TTC549 (cell line): ENCODE measurements at regions not wholly inside any gene's neighbourhood (a gene's known extent, or its start where the extent isn't known, plus 50 kb on each side); places are given as distances from the start of the nearest gene placed in this dataset.

Experiments
- FAIRE-seq: peaks from 2 replicates; lab custom pipeline; 2012; peaks lifted over from hg19 to GRCh38; lab: Jason Lieb, UNC

DNA sequence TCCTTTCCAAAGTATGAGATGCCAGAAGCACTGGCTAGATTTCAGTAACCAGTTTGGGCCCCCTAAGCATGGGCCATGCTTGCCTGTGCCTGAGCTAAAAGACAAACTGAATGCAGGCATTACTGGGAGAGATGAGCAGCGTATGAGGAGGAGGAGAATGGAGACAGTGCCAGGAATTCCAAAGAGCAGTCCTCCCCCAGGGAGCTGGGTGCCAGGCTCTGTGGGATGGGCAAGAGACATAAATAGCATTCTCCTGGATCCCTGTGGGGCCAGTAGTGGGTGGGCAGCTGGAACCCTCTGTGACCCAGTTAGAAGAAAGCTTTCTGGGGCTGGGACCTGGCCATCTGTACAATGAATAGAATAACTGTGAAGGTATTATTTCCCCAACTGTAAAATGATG lies 235.6 kb downstream of the KCNA4 start:
- no peak for FAIRE-seq

DNA sequence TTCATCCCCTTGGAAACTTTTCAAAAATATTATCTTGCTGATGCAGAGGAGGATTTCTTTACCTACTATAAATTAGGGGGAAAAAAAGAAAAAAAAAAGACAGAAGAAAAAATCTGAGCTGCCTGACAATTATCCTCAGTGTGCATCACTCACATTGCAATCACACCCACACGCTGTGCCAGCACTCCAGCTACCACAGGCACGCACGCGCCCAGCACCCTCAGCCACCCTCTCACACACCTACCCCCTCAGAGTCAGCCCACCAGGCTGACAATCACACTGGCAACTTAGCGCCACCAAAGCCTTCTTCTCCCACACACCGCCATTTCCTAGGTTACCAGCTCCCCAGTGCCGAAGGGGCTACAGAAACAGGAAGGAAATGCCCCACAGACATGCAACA lies 236.1 kb downstream of the KCNA4 start:
- no peak for FAIRE-seq

DNA sequence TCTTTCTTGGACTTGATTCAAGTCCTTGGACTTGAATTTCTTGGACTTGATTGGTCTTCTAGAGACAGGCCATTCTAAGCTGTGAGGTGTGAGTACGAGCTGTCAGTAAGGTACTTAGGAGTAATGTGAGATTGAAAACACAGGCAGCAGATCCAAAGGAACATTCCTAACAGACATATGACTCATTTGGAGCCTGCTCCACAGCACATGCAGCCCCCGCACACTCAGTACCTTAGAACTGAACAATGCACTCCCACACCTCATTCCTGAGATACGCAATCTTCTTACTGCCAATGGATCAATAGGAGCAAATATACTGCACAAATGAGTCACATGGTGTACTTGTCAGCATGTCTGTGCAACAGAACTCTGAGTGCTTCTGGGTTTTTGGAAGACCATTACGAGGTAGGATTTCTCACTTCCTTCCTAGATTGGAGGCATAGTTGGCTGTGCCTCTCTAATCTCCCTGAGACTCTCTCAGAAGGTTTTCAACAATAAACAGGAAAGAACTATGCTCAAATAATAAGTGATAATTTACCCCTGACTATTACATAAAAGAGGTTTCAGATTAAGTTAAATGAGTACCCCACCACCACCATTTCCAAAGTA lies 243.1 kb downstream of the KCNA4 start:
- no peak for FAIRE-seq

DNA sequence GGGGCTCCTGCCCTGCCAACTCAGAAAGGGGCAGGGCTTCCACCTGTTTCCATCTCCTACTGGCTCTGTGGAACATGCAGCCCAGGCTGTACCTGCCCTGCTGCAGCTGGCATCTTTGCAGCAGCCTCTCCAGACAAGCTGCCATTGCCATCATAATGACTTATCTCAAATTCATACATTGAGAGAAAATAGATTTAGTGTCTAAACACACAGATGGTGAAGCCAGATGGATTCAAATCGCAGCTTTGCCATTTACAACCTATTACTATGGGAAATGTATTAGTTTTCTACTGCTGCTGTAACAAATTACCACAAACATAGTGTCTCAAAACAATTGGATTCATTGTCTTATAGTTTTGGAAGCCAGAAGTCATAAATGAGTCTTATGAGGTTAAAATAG lies 260.0 kb downstream of the KCNA4 start:
- no peak for FAIRE-seq

DNA sequence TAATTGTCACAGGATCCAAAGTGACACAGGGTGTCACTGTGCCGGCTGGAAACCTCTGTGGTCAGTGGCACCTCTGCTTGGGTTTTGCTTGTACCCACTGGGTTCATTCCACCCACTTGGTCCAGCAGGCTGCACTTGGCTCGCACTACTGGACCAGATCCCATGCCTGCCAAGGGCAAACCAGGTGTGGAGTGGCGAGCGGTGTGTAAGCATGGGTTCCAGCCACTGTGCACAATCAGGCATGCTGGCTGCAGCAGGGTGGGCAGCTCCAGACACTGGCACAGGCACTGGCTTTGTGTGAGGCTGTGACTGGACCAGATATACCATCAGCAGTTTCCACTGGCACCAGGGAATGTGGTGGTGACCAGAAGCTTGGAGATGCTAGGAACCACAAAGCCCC lies 261.4 kb downstream of the KCNA4 start:
- no peak for FAIRE-seq

DNA sequence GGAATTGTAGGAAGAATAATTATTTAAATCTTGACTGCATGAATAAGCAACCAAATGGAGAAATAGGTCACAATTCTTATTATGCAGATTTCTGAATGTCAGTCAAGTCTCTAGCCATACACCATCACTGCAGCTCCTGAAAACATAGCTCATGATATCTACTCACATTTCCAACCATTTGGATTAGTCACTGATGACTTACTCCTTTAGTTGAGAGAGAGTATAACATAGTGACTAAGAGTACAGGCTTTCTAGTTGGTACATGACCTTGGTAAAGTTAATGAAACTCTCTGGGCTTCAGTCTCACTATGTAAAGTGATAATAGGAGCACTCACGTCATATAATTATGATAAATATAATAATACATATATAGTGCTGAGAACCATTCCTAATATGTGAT lies 265.2 kb downstream of the KCNA4 start:
- no peak for FAIRE-seq

DNA sequence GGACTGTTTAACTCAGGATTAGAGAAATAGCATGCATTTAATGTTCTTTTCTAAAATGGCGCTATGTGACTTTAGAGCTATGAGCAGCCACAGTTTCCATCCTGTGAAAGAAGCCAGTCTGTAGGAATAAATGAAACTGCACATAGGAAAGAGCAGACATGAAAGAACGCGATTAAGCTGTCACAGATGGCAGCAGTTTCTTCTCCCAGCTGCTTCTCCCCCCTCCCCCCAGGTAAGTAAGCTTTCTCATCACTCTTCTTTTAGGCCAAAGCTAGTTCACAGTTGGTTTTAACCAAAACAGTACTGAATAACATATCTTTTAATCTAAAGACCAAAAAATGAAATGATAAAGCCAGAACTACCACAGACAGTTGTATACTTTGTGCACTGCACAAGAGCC lies 266.4 kb downstream of the KCNA4 start:
- no peak for FAIRE-seq

DNA sequence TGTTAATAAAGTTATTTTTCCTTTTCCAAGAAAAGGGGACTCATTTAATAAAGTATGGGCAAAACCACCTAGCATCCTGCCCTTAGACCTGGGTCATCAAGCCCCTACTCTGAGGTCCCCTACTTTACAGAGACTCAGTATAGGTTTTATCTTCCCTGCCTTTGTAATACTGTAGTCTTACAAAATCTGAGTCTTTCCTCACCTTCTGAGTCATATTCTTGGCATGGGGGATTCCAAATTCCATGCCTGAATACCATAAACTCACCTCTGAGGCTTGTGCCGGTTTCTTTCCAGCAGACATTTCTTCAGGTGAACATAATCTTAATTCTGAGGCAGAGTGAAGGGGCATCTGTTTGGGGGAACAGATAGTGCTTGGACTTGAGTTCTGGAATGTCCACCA lies 282.5 kb downstream of the KCNA4 start:
- FAIRE-seq: no peak

DNA sequence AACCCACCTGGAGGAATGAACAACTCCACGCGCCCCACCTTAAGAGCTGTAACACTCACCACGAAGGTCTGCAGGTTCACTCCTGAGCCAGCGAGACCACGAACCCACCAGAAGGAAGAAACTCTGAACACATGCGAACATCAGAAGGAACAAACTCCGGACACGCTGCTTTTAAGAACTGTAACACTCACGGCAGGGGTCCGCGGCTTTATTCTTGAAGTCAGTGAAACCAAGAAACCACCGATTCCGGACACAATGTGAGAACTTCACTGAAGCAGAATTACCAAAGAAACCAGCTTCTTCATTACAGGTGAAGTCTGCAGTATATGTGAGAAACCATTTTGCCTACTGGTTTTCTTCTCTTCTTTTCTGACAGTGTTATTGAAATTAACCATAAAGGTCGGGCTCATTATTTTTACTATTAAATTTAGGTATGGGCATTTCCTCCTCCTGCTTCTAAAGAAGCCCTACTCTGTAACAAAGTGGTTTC lies 303.0 kb downstream of the KCNA4 start:
- FAIRE-seq: no peak

DNA sequence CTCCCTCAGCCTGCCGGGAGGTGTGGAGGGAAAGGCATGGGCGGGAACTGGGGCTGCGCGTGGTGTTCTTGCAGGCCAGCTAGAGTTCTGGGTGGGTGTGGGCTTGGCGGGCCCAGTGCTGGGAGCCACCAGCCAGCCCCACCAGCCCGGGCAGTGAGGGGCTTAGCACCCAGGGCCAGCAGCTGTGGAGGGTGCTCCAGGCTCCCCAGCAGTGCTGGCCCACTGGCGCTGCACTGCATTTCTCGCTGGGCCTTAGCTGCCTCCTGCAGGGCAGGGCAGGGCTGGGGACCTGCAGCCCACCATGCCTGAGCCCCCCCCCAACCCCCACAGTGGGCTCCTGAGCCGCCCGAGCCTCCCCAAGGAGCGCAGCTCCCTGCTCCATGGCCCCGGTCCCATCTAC lies 304.2 kb downstream of the KCNA4 start:
- no peak for FAIRE-seq

DNA sequence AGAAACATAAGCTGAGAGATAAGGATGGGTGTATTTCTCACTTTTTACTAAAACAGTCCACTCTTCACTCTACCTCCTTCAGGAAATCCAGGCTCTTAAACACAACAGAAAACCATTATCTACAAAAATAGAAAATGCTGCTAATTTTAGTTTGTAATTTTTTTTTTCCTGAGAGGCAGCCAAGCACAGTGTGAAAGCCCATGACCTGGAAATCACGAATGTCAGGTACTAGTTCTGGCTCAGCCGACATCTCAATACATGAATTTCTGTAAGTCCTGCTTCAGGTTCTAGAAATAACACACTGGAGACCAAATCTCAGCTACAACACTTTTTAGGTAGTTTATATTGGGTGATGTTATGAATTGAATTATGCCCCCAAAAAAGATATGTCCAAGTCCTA lies 308.9 kb downstream of the KCNA4 start:
- FAIRE-seq: no peak

DNA sequence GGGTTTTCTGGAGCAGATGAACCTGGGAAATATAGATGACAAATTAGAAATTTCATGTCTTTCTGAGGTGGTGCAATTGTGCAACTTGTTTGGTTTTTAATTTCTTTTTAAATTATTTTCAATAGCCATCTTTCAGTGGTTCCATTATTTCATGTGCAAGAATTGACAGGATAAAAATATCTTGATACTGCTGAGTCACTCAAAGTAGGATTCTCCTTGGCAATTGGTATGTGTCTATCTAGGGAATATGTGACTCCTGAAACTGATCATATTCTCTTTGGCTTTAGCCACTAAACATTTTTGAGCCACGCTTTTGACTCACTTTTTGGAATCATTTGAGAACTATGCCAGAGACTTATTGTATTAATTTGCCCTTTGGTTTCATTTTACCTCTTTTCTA lies 331.5 kb downstream of the KCNA4 start:
- FAIRE-seq: no peak

DNA sequence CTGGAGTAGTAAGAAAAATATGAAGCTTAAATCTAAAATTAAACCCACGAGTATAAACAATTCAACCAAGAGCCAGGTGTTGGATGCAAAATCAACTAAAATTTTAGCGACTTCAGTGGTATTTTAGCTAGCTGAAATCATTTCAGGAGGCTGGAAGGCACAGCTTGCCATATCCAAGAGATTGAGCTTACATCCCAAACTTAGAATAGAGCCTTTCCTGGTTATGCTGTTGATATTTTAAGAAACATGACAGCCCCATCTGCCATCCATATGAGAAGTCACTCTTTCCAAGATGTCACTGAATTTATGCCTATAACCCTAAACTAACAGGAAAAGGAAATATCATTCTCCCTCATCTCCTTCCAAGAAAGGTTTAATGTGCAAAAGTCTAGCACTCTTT lies 334.0 kb downstream of the KCNA4 start:
- no peak for FAIRE-seq

DNA sequence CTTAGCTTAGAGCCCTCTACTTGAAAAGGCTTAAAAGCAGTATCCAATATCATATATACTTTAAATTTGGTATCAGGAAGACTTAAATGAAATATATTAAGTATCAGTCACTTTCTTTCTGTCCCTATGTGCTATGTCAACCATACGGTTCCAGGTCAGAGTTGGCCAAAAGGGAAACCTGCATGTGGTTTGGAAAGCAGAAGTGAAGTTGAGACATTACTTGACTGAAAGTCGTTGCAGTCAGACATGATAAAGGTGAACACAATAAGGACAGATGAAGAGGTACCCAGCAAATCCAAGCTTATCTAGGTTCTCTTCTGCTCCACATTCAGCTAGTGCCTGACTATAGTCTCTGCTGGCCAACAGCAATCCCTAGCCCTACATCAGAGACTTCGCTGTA lies 336.8 kb downstream of the KCNA4 start:
- no peak for FAIRE-seq

DNA sequence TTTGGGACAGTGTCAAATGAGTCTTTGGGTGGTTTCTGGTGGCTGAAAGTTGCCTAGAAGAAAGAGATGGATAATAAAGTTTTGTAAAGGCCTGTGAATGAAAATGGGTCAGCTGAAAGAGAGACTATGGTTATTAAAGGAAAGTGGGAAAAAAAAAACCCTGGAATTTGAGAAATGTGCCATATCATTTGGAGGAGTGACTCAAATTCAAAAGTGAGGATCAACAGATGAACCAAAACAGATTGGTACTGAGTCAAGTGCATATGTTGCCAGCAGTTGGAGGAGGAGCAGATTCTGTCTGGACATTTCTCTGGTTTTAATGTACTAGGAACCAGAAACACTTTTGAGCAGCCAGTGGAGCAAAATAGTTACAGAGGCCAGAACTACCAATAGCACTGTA lies 339.8 kb downstream of the KCNA4 start:
- FAIRE-seq: no peak

DNA sequence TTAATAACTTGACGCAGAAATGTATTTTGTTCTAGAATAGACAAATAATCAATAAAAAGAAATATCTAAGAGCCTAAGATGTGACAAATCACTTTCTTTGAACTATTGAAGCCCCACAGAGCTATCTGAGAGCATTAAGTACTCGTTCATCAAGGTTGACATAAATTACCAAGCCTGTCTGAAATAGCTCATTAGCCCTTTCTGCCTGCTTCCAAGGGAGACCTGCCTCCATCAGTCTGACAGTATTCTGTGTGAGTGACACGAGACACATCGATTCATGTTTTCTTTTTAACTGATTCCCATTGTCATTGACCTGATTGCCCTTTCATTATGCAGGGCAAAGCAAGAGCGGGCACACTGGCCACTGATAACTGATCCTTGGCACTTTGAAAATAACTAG lies 347.5 kb downstream of the KCNA4 start:
- FAIRE-seq: no peak

DNA sequence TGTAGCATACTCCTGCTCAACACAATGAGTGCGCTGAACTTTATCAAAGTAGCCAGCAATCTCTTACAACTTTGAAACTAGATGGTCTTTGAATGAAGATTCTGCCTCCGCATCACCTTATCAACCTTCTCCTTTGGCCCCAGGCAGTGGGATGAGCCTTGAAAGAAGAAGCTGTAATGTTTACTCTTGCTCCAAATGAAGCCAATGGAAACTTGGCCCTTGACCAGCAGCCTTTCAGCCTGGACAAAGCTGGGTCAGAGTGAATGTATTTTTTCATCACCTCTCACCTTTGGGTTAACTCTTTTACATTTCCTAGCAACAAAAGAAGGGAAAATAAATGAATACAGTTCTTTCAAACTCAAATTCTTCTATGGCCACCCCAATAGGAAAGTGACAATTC lies 359.1 kb downstream of the KCNA4 start:
- FAIRE-seq: no peak

DNA sequence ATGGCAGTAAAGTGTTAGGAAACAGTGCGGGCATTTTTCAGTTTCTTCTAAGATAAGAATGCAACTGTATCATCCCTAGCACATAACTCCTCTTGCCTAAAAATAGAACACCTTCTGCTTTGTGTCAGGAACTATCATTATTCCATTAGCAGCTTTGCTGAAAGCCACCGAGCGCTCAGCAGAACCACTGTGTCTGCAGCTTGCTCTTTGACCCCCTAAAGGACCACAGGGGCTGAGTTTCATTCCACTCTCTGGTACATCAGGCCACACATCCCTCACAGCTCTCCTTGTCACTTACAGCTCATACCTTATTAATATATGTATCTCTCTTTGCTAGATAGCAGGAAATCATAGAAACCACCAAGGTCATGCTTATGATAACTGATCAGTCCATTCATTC lies 360.2 kb downstream of the KCNA4 start:
- no peak for FAIRE-seq

DNA sequence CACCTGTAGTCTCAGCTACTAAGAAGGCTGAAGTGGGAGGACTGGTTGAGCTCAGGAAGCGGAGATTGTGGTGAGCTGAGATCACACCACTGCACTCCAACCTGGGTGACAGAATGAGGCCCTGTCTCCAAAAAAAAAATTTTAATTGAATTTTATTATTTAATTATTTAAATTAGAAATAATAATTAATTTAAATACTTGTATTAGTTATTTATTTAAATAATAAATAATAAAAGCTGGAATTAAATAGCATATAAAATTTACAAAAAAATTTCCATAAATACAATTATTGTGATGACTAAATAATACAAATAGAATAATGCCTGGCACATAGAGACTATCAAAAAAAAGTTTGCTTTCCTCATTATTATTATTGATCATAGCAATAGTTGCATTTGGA lies 371.5 kb downstream of the KCNA4 start:
- no peak for FAIRE-seq

DNA sequence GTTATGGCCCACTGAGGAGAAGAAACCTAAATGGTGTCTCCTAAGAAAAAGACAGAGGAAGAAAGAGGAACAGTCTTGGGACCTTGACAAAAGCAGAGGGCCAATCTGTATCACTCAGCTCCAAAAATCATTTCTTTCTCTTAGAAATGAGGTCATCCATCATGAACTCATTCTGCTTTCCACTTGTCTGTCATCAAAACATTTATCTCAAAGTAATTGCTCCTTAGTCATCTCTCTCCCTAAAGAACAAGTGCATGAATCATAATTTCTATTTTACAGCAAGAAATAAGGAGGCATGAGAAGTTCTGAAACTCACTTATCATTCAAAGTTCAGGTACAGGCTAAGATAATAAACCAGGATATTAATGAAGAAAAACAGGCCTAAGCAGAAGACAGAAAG lies 375.6 kb downstream of the KCNA4 start:
- FAIRE-seq: no peak

DNA sequence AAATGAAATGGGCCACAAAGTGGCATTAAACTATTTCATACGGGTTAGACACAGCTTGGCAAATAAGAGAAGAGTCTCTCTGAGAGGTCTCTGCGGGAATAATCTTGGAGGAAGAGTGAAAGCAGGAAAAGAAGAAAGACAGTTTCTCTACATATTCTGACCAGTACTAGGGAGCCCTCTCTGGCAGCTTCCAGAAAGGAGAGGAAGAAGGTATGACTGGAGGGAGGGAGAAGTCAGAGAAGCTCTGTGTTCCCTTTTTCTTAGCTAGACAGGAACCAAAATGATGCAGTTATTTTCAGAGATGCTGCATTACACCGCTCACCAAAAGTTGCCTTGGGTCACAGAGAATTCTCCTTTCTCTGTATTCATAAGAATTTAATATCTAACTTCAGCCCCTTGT lies 382.1 kb downstream of the KCNA4 start:
- FAIRE-seq: no peak

DNA sequence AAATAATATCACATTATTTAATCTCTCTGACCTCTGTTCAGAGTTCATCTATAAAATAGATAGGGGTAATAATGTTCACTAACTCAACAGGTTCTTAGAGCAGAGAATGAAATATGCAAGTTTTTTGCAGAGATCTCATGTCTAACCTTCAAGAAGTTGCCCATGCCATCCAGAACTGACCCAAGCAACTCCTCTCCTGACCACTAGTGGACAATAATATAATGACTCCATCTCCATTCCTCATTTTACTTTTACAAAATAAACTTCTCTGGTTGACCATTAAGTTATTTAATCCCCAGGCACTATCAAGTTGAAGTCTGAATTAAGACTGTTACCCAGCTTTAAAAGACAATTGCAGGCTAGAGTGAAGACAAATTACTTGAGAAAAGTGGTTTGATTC lies 382.6 kb downstream of the KCNA4 start:
- FAIRE-seq: no peak

DNA sequence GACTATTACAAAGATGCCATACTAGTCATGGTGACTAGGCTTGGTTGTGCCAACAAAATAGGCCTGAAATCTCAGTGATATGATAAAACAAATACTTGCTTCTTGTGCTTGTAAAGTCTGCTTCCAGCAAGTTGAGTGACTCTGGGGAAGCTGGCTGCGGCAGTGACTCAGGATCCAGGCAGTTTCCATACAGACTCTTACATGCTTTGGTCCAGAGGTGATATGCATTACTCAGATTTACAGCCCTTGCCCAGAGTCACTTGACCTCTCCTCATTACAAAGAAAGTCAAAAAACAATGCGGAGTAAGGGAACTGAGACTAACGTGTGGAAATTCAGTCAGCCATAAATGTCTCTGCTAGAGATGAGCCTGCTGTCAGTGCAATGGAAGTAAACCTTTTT lies 387.5 kb downstream of the KCNA4 start:
- no peak for FAIRE-seq

DNA sequence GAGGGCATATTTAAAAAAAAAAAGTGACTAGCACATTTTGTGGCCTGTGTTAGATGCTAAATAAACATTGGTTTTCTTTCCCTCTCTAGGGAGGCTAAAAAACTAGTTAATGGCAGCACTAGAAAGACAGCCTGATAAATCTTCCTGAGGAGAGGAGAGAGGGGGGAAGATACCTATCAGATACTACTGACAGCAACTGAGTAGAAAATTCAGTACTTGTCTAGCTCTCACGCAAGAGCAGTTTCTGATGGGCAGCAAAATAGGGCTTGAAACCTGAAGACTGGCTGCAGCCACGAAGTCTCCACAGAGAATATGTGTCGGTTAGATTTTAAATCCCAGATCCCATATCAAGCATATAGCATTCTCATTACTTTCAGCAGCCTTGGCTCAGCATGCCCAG lies 388.2 kb downstream of the KCNA4 start:
- FAIRE-seq: no peak

DNA sequence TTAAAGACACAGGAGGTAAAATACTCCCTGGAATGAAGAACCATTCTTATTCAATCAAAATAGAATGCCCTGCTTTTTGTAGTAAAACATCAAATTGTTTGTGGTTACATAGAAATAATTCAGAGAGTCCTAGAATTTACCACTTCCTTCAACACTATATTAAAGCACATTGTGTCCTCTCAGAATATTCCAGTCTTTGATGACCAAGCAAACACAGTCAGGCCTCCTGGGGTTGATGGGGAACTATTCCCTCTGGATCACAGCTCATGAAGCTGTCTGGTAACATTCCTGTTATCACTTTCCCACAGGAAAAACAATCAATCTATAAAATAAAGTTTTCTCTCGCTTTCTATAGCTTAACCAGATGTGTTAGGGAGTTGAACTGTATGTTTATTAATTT lies 389.3 kb downstream of the KCNA4 start:
- no peak for FAIRE-seq
